CD4-positive, alpha-beta memory T cell (primary cell): ENCODE measurements at regions not wholly inside any gene's neighbourhood (a gene's known extent, or its start where the extent isn't known, plus 50 kb on each side); places are given as distances from the start of the nearest gene placed in this dataset.

Source experiments
- CTCF ChIA-PET: fragments of 350-600 bp; sonication (Branson Sonifier 250); formaldehyde crosslinking; loops from one replicate; lab custom pipeline; 2021; ENCODE audit warnings: inconsistent platforms; ENCODE audit not compliant: partially characterized antibody; lab: Charles Lee
- POLR2A ChIA-PET: fragments of 350-600 bp; sonication (Branson Sonifier 250); formaldehyde crosslinking; loops from one replicate; lab custom pipeline; 2021; ENCODE audit not compliant: partially characterized antibody; lab: Charles Lee
- DNase-seq, 5 donors: peaks; one replicate each; pipeline versions ENCODE4 v3.0.0 to v3.0.0-alpha.2; 2020 to 2022; ENCODE audit warnings: mixed read lengths in 1 of 5
- H3K27ac ChIP-seq: one replicate; pipeline ENCODE4 v1.7.0; 2013; ENCODE audit warnings: low read depth, low read length
- H3K27me3 ChIP-seq: 2 replicates; pipeline ENCODE4 v1.7.0; 2013; ENCODE audit warnings: mild to moderate bottlenecking, low read length, moderate library complexity; ENCODE audit not compliant: insufficient read depth
- H3K36me3 ChIP-seq: 2 replicates; pipeline ENCODE4 v1.7.0; 2013; ENCODE audit warnings: mild to moderate bottlenecking, low read length, moderate library complexity; ENCODE audit not compliant: insufficient read depth
- H3K4me1 ChIP-seq: 2 replicates; pipeline ENCODE4 v1.7.0; 2013; ENCODE audit warnings: mild to moderate bottlenecking, low read length, moderate library complexity; ENCODE audit not compliant: insufficient read depth
- H3K4me3 ChIP-seq, 2 donors: one replicate each; pipeline ENCODE4 v1.7.0; 2013; ENCODE audit warnings: low read length in 2 of 2, mild to moderate bottlenecking in 1 of 2
- H3K9me3 ChIP-seq, 2 donors: one replicate each; pipeline ENCODE4 v1.7.0; 2013; ENCODE audit warnings: low read length in 2 of 2, control low read depth in 1 of 2; ENCODE audit not compliant: control insufficient read depth in 1 of 2
- H3K27ac Mint-ChIP-seq, 7 donors: one replicate each; pipeline ENCODE4 v1.8.0; 2020 to 2021; ENCODE audit warnings: mixed read lengths in 7 of 7, mild to moderate bottlenecking in 6 of 7, inconsistent platforms in 3 of 7, moderate library complexity in 3 of 7
- H3K27me3 Mint-ChIP-seq, 2 donors: one replicate each; pipeline ENCODE4 v1.8.0; 2020 to 2021; ENCODE audit warnings: mixed read lengths in 2 of 2
- H3K36me3 Mint-ChIP-seq, 2 donors: one replicate each; pipeline ENCODE4 v1.8.0; 2020 to 2021; ENCODE audit warnings: mixed read lengths in 2 of 2, inconsistent platforms in 1 of 2, mild to moderate bottlenecking in 1 of 2
- H3K4me1 Mint-ChIP-seq, 4 donors: one replicate each; pipeline ENCODE4 v1.8.0; 2020 to 2021; ENCODE audit warnings: mixed read lengths in 4 of 4, mild to moderate bottlenecking in 1 of 4
- H3K4me3 Mint-ChIP-seq, 8 donors: one replicate each; pipeline ENCODE4 v1.8.0; 2020 to 2021; ENCODE audit warnings: mixed read lengths in 8 of 8, mild to moderate bottlenecking in 7 of 8, moderate library complexity in 6 of 8, inconsistent platforms in 3 of 8
- H3K9me3 Mint-ChIP-seq, 8 donors: one replicate each; pipeline ENCODE4 v1.8.0; 2020 to 2021; ENCODE audit warnings: mixed read lengths in 8 of 8, mild to moderate bottlenecking in 5 of 8, inconsistent platforms in 3 of 8, moderate library complexity in 1 of 8
- intact Hi-C: fragments of 100-400 bp; cut with micrococcal nuclease; formaldehyde crosslinking; loops from one replicate; pipeline ENCODE4 v1.15.1; 2023

- no peaks in the 10 kb centered on the region for H3K27me3 Mint-ChIP-seq
Measured at GRCh38 chr4:163941221-163941905, 446.9 kb downstream of the TMA16 start.

GRCh38 chr4:163948920-163949455, 454.5 kb downstream of the TMA16 start:
- CTCF ChIA-PET, result no interaction called here
- Mint-ChIP-seq H3K4me1 (peaks cover 0 to 7% (median 0%) of the 10 kb centered on the region in 4 donors), H3K4me3 (no peak overlapping the region), H3K9me3 (peaks cover 0 to 2% (median 0%) of the 10 kb centered on the region in 8 donors), H3K27ac (no peak overlapping the region), H3K27me3 (no peaks in the 10 kb centered on the region), H3K36me3 (no peaks in the 10 kb centered on the region)
- H3K36me3 ChIP-seq, result no peaks in the 10 kb centered on the region
- intact Hi-C loops, result no loop called here
- H3K27me3 ChIP-seq, result no peaks in the 10 kb centered on the region
- no peaks in the 10 kb centered on the region for H3K9me3 ChIP-seq
- POLR2A ChIA-PET, result no interaction called here
- no peak overlapping the region for H3K27ac ChIP-seq
- H3K4me1 ChIP-seq, result no peaks in the 10 kb centered on the region
- DNase-seq, result no peak
- no peak overlapping the region for H3K4me3 ChIP-seq

More at GRCh38 chr4:163941221-163941905, 446.9 kb downstream of the TMA16 start:
- H3K27ac Mint-ChIP-seq, result no peak overlapping the region
- no peaks in the 10 kb centered on the region for H3K36me3 Mint-ChIP-seq
- DNase-seq, result no peak
- H3K9me3 Mint-ChIP-seq, result peaks cover 0 to 10% (median 0%) of the 10 kb centered on the region in 8 donors
- H3K4me1 Mint-ChIP-seq, result no peaks in the 10 kb centered on the region
- H3K36me3 ChIP-seq, result no peaks in the 10 kb centered on the region
- ChIA-PET POLR2A (no interaction called here), CTCF (no interaction called here)
- H3K9me3 ChIP-seq, result no peaks in the 10 kb centered on the region
- H3K4me3 Mint-ChIP-seq, result no peak overlapping the region
- H3K27ac ChIP-seq, result no peak overlapping the region
- H3K27me3 ChIP-seq, result no peaks in the 10 kb centered on the region
- intact Hi-C loops, result no loop called here
- no peak overlapping the region for H3K4me3 ChIP-seq
- H3K4me1 ChIP-seq, result no peaks in the 10 kb centered on the region

DNA sequence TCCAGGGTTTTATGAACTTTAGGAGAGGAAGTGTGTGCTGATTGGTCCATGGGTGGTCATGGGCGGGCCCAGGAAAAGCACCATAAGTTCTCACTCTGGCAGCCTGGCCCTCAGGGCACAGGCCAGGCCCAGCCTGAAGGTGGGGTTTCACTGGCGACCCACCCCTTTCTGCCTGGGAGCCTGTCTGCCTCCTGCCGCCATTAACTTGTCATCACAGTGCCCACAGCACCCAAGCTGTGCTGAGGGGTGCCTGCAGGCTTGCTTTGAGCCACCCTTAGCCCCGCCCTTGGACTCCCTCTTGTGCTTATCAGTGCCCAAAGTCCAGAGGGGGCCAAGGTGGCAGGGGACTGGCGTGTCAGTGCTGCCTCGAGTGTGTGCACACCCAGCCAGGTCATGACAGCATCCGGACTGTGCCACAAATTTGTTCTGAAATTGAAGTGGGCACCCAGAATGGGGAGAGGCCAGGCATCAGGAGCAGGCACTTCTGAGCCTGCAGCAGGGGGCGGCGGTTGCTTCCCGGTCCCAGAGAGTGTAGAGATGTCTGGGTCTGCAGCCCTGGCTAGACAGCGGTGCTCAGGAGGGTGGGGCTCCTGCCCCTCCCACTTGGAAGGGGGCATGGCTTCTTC, 455.6 kb downstream of the TMA16 start:
- CTCF ChIA-PET, result no interaction called here
- no peak overlapping the region for H3K4me3 ChIP-seq
- no peaks in the 10 kb centered on the region for H3K36me3 ChIP-seq
- Mint-ChIP-seq H3K4me3 (no peak overlapping the region), H3K4me1 (peaks cover 0 to 7% (median 0%) of the 10 kb centered on the region in 4 donors), H3K36me3 (no peaks in the 10 kb centered on the region), H3K9me3 (peaks cover 0 to 2% (median 0%) of the 10 kb centered on the region in 8 donors), H3K27me3 (no peaks in the 10 kb centered on the region), H3K27ac (no peak overlapping the region)
- no peaks in the 10 kb centered on the region for H3K27me3 ChIP-seq
- no peaks in the 10 kb centered on the region for H3K4me1 ChIP-seq
- intact Hi-C loops, result no loop called here
- DNase-seq, result no peak
- H3K9me3 ChIP-seq, result no peaks in the 10 kb centered on the region
- H3K27ac ChIP-seq, result no peak overlapping the region
- POLR2A ChIA-PET, result no interaction called here

GRCh38 chr4:163955288-163955687, 460.8 kb downstream of the TMA16 start:
- Histone ChIP-seq H3K36me3 (no peaks in the 10 kb centered on the region), H3K4me1 (no peaks in the 10 kb centered on the region), H3K4me3 (no peak overlapping the region), H3K27me3 (no peaks in the 10 kb centered on the region), H3K9me3 (no peaks in the 10 kb centered on the region), H3K27ac (no peak overlapping the region)
- CTCF ChIA-PET, result no interaction called here
- H3K4me3 Mint-ChIP-seq, result no peak overlapping the region
- POLR2A ChIA-PET, result no interaction called here
- peaks cover 0 to 7% (median under 1%) of the 10 kb centered on the region in 4 donors for H3K4me1 Mint-ChIP-seq
- no peak for DNase-seq
- peaks cover 0 to 4% (median 0%) of the 10 kb centered on the region in 8 donors for H3K9me3 Mint-ChIP-seq
- H3K27ac Mint-ChIP-seq, result no peak overlapping the region
- peaks cover 0 to 3% of the 10 kb centered on the region in 2 donors for H3K27me3 Mint-ChIP-seq
- intact Hi-C loops, result no loop called here
- no peaks in the 10 kb centered on the region for H3K36me3 Mint-ChIP-seq

DNA sequence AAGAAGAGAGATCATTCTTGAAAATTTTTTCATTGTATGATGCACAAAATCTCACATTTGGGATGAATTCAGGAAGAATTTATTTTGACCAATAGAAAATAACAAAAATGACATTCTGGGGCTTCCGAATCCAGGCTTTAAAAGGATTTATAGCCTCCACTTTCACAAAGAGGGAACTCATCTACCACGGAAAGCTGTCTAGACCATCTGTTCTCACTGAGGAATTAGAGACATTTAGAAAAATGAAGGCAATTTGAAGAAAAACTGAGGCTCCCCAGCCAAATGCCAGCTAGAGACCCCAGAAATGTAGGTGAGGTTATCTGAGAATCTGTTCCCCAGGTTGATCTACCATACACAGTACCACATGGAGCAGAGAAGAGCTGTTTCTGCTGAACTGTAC, 464.3 kb downstream of the TMA16 start:
- Mint-ChIP-seq H3K4me3 (no peak overlapping the region), H3K9me3 (peaks cover 0 to 4% (median 0%) of the 10 kb centered on the region in 8 donors), H3K36me3 (no peaks in the 10 kb centered on the region), H3K4me1 (peaks cover 0 to 2% (median 0%) of the 10 kb centered on the region in 4 donors), H3K27me3 (peaks cover 0 to 3% of the 10 kb centered on the region in 2 donors), H3K27ac (no peak overlapping the region)
- Histone ChIP-seq H3K4me1 (no peaks in the 10 kb centered on the region), H3K4me3 (no peak overlapping the region), H3K27me3 (no peaks in the 10 kb centered on the region), H3K27ac (no peak overlapping the region), H3K36me3 (no peaks in the 10 kb centered on the region), H3K9me3 (no peaks in the 10 kb centered on the region)
- CTCF ChIA-PET, result interaction anchor here (0.7 kb wide), 1 partner anchor 283 kb away, joined by 3 read pairs; no protein-coding TSS in a partner anchor
- DNase-seq, result no peak
- POLR2A ChIA-PET, result no interaction called here
- intact Hi-C loops, result no loop called here

DNA sequence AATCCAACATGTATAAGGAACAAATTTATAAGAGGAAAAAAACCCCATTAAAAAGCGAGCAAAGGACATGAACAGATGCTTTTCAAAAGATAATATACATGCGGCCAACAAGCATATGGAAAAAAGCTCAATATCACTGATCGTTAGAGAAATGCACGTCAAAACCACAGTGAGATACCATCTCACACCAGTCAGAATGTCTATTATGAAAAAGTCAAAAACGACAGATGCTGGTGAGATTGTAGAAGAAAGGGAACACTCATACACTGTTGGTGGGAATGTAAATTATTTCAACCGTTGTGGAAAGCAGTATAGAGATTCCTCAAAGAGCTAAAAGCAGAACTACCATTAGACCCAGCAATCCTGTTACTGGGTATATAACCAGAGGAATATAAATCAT, 465.4 kb downstream of the TMA16 start:
- H3K4me3 ChIP-seq, result no peak overlapping the region
- H3K36me3 ChIP-seq, result no peaks in the 10 kb centered on the region
- no peak for DNase-seq
- H3K9me3 ChIP-seq, result no peaks in the 10 kb centered on the region
- intact Hi-C loops, result loop anchor here (10.0 kb wide), 1 partner anchor 55 kb away; no protein-coding TSS in a partner anchor
- no peak overlapping the region for H3K27ac ChIP-seq
- no peaks in the 10 kb centered on the region for H3K4me1 ChIP-seq
- Mint-ChIP-seq H3K4me3 (no peak overlapping the region), H3K27me3 (peaks cover 0 to 3% of the 10 kb centered on the region in 2 donors), H3K36me3 (no peaks in the 10 kb centered on the region), H3K27ac (no peak overlapping the region), H3K9me3 (peaks cover 0 to 4% (median 0%) of the 10 kb centered on the region in 8 donors), H3K4me1 (peaks cover 0 to 2% (median under 1%) of the 10 kb centered on the region in 4 donors)
- no peaks in the 10 kb centered on the region for H3K27me3 ChIP-seq
- CTCF ChIA-PET, result no interaction called here
- POLR2A ChIA-PET, result no interaction called here

- no peaks in the 10 kb centered on the region for H3K9me3 ChIP-seq
- intact Hi-C loops, result loop anchor here (10.0 kb wide), 1 partner anchor 62 kb away; no protein-coding TSS in a partner anchor
- no peak overlapping the region for H3K4me3 ChIP-seq
- no peaks in the 10 kb centered on the region for H3K4me1 ChIP-seq
- CTCF ChIA-PET, result no interaction called here
- Mint-ChIP-seq H3K27me3 (peaks cover 0 to 2% of the 10 kb centered on the region in 2 donors), H3K4me3 (no peak overlapping the region), H3K9me3 (peaks cover 0 to 4% (median 0%) of the 10 kb centered on the region in 8 donors), H3K4me1 (peaks cover 0 to 1% (median 0%) of the 10 kb centered on the region in 4 donors), H3K36me3 (no peaks in the 10 kb centered on the region), H3K27ac (no peak overlapping the region)
- POLR2A ChIA-PET, result no interaction called here
- H3K36me3 ChIP-seq, result no peaks in the 10 kb centered on the region
- H3K27me3 ChIP-seq, result no peaks in the 10 kb centered on the region
- H3K27ac ChIP-seq, result no peak overlapping the region
- DNase-seq, result no peak
Measured at GRCh38 chr4:163966612-163967011, 472.1 kb downstream of the TMA16 start.
